Urothelium cell line (cell line): ENCODE measurements at regions not wholly inside any gene's neighbourhood (a gene's known extent, or its start where the extent isn't known, plus 50 kb on each side); places are given as distances from the start of the nearest gene placed in this dataset.
A peak's percentile ranks its signal among the peaks of the same experiment; 100 is the strongest.

Experiments used
- DNase-seq: peaks from one replicate; pipeline ENCODE4 v3.0.0; 2011; ENCODE audit warnings: low spot score, mixed read lengths
- FAIRE-seq: peaks from 2 replicates; lab custom pipeline; 2011; peaks lifted over from hg19 to GRCh38; lab: Jason Lieb, UNC

DNA sequence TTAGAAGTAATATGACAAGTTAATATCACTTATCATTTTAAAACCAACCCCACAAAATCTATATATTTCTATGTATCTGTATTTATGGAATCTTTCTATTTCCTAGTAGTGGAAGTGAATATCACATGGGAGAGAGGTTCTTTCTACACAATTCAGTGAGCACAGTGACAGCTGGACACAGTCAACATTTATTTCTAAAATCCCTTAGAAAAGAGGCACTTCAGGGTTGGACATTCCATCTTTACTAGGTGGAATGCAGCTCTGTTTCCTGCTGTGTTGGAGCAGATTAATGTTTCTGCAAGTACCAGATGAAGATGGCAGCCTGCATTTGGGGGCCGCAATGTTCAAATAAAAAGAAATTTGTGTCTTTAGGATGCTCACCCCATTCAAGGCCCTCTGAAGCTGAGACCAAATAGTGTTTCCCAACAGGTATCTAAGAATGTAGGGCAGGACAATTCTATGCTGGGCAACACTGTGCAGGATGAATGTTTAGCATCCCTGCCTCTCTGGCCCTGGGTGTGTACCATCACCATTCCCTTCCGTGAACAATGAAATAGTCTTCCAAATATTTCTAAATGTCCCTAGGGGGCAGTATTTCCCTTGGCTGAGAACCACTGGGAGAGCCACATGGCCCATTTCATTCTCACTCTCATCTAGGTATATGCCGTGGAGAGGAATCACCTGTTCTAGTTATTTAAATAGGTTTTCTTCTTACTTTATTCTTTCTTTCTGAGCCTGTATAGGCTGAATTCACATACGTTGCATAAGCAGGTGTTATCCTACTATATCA lies 394.8 kb downstream of the PRDM2 start:
- DNase-seq, result peak; percentile 36
- FAIRE-seq, result no peak

DNA sequence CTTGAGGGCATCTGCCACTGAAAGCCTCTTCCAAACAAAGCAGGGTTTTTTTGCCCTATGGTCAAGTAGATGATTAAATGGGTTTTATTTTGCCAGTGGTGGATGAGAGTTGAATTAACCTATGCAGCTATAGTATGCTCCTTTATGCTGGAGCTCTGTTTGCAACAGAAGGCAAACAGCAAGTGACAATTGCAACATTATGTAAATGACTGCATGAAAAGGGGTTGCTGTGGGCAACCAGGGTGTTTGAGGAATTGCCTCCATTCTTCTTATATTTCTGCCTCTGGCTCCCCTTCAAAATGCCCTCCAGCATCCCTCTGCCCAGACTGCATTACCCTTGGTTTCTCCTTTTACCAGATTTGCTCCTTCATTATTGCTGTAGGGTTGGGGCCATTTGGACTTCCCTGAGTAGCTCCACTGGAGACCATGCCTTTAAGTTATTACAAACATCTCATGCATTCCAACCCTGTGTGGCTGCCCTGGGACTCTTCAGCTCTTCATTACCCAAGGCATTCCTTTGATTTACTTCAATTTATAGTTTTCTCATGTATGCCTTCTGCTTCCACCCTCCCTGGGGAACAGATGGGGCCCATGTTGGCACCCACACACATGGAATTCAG lies 398.4 kb downstream of the PRDM2 start:
- no peak for FAIRE-seq
- no peak for DNase-seq

DNA sequence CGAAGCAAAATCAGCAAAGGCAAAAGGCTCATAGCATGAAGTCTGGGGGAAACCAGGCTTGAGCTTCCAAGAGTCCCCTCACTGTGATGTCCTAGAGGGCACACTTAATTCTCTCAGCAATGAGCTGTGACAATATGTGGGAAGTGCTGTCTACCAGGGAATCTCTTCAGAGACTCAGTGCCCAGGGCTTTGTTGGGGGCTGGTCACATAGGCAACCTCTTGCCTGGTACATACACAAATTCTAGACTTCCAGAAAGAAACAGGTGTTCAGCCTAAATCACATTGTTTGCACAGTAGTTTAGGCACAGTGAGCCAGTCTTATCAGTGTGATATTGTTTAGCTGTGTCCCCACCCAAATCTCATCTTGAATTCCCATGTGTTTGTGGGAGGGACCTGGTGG lies 400.5 kb downstream of the PRDM2 start:
- FAIRE-seq, result no peak
- no peak for DNase-seq

DNA sequence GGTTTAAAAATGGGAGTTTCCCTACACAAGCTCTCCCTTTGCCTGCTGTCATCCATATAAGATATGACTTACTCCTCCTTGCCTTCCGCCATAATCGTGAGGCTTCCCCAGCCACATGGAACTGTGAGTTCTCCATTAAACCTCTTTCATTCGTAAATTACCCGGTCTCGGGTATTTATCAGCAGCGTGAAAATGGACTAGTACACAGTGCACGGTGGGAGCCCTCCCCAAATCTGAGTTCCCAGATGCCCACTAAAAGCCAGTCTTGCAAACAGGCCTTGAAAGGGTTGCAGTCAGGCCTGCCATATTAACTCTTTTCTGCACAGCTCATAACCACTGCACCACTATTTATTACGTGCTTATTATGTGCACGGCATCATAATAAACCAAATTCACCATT lies 400.9 kb downstream of the PRDM2 start:
- no peak for FAIRE-seq

DNA sequence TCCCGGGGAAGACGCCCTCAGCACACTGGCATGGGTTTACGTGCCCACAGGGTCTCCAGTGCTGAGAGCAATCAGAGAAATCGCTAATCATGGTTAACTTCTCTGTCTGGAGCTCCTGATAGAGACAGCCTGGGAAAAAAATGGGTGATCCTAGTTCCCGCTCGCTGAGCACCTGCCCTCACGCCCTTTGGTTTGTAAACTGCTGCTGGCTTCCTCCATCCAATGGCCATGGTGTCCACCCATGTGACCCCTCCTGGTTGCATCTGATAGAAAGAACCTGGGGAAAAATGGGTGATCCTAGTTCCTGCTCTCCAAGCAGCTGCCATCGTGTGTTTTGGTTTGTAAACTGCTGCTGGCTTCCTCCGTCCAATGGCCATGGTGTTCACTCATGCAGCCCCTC lies 402.2 kb downstream of the PRDM2 start:
- no peak for FAIRE-seq
- DNase-seq, result no peak

More for the DNA sequence above, 400.9 kb downstream of the PRDM2 start:
- no peak for DNase-seq

DNA sequence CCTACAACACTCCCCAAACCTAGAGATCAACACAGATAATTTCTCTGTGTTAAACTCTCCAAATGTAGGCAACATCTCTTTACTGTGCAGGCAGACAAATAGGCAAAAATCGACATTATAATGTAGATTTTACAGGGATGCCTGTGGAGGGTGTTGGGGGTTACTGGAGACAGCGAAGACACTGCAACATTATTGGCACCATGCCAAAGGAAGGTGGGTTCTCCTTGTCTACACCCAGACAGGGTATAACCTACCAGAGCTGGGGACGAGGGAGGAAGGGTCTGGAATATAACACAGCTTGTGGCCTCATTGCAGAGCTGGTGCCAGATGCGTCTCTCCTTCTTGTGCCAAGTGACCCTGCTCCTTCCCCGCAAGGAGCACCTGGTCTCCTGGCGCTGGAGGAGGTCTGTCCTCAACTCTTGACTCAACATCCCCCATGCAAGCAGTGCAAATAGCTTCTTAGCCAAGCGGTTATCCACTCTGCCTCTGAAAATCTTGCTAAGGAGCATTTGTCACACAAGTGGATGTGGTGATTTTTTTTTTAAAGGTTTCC lies 404.0 kb downstream of the PRDM2 start:
- FAIRE-seq (no peak), DNase-seq (no peak)

DNA sequence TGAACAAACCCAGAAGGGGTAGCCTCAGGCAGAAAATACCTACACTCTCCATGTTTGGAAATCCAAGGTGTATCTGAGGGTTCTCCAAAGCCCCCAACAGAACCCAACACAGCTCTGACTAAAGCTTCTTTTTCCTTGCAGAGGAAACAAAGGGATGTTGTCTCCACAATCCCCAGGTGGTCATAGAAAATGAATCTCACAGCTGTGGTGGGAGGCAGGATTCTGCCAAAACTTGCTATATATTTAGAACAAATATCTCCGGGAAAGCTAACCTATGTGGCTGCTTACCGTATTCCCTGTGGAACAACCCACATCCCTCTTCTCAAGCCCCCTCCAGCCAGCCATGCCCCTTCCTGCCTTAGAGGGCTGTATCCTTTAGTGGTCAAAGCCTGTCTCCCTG lies 406.1 kb downstream of the PRDM2 start:
- FAIRE-seq (no peak), DNase-seq (no peak)

DNA sequence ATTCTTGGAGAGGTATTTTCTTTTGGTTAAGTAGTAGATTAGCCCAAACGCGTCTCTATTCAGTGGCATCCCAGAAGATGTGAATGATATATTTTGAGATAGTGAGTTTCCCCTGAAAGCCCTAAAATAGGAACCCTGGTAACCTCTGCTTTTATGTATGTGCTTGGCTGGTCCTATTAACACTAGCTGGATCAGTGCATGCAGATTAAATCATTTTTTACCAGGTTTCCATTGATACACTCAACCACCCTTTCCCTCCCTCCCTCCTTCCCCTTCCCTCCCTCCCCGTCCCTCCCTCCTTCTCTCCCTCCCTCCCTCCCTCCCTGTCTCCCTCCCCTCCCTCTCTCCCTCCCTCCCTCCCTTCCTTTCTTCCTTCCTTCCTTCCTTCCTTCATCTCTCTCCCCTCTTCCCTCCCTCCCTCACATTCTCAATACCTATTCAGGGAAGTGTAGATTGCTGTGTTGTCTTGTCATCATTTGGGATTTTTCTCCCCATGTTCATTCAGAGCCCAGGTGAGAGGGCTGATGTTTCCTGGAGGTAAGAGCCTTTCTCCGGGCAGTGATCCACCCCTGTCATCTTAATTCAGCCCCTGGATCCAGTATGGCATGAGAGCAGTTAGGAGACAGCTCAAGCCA lies 406.8 kb downstream of the PRDM2 start:
- FAIRE-seq, result no peak

DNA sequence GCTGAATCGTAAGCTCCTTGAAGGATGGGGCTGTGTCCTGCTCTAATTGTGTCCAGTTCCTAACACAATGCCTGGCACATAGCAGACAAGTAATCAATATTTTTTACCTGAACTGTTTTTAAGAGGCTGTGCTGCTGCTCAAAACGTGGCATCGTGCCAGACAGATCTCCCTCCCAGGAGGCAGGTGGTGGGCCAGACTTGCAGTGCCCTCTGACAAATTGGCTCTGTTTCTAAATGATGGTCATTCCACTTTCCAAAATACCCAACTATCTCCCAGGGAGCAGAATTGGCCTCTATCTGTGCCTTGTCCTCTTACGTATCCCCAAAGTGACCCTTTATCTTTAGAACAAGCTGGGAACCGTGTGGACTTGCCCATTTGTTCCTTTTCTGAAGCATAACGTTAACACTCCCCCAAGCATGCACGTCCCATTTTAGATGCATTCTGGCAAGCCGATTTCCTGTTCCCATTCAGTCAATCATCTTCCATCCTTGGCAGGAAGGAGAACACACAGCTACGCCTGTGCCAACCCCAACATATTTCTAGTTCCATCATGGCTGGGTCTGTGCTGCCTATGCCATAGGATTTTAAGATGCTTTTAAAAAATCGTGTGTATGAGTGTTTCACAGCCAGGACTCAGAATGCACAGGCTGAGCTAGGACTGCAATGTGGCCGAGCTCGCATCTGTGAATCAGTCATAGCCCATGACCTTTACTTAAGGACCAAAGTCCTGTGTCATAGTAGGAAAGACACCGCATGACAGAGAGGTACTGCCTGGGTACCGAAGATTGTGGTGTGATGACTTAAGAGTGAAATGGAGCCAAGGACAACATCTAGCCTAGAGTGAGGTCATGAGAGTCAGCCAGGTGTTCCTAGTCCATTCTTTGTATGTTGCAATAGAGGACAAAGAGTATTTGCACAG lies 408.6 kb downstream of the PRDM2 start:
- no peak for FAIRE-seq
- DNase-seq, result peak; percentile 47

More for the DNA sequence above, 406.8 kb downstream of the PRDM2 start:
- no peak for DNase-seq

DNA sequence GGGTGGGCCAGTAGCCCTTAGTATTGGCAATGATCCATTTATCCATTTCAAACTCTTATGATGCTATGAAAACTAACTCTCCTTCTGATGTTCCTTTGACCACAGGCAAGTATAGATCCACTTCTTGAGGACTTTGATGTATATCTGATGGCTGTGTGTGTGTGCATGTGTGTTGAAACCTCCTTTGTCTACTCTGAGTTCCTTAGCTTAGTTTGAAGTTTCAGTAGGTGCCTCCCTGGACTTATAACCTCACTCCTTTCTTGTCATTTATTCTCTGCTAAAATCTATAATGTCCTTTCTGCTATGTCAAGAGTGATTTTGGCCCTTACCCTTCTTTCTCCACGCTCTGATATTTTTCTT lies 409.3 kb downstream of the PRDM2 start:
- FAIRE-seq (peak; percentile 66), DNase-seq (no peak)

DNA sequence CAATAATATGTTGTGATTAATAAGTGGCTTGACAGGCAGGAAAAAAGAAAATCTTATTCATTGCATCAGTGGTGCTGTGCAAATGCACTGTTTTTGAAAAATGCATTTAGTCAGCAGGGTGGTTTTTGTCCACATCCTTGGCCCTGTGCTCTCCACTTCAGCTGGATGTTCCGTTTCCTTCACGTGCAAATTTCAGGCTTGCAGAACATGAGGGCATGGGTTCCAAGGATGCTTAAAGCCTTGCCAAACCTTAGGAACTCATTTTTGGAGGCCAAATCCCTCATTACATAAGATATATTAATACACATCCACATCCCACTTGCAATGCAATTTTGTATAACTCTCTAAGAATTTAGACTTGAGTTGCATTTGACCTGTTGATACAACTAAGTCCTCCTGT lies 410.1 kb downstream of the PRDM2 start:
- DNase-seq (no peak), FAIRE-seq (no peak)

DNA sequence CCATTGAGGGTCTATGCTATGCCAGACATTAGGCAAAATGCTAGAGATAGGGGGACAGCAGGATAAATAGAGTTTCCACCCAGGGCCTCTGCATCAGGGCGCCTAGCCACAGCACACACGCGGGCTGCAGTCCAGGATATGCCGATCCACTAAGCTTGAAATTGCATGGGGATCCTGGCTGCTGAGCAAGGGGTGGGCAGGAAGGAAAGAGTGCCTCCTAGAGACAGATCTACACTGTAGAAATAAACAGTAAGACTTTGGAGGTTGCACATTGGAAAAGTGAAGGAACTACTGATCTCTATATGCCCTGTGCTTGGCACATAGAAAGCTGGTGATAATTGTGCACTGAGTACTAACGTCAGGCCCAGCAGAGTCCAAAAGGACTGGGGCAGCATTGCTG lies 411.1 kb downstream of the PRDM2 start:
- FAIRE-seq (no peak), DNase-seq (no peak)

DNA sequence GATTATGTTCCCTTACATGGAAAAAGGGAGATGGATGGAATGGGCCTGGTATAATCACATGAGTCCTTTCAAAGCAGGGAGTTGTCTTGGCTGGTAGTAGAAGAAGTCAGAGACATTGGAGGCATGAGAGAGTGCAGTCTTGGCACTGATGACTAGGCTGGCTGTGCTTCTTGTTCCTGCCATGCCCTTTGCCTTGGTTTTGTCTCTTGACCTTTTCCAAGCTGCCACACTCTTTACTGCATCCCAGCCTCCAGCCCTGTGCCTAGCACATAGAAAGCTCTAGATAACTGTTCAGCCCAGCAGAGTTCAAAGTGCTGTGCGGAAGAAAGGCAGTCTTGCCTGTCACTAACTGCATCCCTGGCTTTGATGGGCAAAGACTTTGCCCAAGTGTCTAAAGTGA lies 412.6 kb downstream of the PRDM2 start:
- no peak for DNase-seq
- FAIRE-seq, result no peak

DNA sequence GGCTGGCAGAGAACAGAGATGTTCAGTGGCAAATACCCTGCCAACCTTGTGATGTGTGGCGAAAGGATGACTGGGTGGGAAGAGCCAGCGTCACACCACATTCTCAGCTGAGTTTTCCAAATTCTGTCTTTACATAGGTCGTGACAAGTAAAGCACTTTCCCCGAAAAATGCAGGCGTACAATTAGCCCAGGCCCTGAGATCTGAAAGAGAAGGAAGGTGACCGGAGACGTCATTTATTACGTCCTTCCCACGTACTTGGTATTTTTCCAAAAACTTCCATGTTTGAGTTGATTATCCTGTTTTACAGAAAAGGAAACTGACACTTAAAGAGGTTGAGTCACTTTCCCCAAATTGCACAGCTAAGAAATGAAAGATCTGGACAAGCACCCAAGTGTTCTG lies 413.3 kb downstream of the PRDM2 start:
- DNase-seq, result no peak
- FAIRE-seq, result no peak

DNA sequence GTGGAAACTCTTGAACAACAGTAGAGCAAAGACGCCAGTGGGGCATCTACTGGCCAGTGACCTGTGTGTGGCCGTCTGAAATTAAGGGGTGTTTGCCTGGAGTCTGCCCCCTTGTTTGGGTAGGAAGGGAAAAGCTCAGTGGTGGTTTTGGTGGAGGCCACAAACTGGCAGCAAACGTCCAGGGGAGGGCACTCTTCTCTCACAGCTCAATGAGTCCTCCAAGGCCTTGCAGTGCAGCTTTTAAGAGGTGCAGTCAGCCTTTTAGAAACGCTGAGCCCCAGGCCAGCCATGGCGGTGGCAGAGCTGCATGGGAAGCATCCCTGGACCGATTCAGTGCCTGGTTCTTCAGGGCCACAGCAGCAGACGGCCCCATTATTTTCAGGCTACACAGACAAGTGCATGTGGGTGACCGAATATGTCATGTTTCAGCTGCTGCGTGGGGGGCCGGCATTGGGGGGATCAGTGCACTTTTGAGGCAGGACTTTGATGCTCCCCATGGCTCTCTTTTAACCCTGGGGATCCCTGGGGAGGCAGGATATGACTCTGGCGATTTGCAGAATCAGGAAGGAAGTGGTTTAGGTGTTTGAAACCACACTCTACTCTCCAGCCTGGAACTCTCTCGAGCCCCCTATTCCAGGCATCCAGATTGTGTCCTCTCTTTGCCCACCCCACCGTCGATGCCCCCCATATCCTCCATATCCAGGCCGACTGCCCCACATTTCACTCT lies 414.0 kb downstream of the PRDM2 start:
- no peak for FAIRE-seq
- DNase-seq, result peak; percentile 48

DNA sequence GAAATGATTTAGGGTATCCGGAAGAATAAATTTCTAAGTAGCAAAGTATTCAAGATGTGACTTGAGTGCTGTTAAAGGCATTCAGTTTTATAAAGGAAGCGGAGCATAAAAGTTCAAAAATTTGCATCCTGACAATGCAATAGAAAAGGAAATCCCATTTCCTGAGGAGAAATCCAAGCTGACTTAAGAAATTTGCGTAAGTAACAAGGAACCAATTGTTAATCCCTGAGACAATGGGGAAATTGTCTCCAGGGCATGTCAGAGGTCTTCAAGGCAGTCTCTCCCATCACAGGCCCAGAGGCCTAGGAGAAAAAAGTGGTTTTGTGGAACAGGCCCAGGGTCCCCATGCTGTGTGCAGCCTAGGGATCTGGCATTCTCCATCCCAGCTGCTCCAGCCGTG lies 416.0 kb downstream of the PRDM2 start:
- FAIRE-seq, result no peak
- DNase-seq, result no peak

DNA sequence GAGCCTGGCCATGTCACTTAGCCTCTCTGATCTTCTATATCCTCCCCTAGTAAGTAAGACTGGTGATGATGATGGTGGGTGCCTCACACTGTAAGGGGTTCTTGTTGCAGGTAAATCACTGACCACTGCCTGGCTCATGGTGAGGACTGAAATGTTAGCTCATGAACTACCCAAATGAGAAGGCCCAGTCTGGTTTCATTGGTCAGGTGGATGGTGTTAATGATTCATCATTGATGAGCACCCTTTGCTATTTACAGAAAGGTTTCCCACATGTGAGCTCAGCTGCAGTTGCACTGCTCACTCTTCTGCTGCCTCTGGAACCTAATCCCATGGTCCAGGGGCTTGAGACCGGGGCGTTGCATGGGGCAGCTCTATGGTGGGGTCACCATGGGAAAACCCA lies 417.7 kb downstream of the PRDM2 start:
- DNase-seq (no peak), FAIRE-seq (no peak)

DNA sequence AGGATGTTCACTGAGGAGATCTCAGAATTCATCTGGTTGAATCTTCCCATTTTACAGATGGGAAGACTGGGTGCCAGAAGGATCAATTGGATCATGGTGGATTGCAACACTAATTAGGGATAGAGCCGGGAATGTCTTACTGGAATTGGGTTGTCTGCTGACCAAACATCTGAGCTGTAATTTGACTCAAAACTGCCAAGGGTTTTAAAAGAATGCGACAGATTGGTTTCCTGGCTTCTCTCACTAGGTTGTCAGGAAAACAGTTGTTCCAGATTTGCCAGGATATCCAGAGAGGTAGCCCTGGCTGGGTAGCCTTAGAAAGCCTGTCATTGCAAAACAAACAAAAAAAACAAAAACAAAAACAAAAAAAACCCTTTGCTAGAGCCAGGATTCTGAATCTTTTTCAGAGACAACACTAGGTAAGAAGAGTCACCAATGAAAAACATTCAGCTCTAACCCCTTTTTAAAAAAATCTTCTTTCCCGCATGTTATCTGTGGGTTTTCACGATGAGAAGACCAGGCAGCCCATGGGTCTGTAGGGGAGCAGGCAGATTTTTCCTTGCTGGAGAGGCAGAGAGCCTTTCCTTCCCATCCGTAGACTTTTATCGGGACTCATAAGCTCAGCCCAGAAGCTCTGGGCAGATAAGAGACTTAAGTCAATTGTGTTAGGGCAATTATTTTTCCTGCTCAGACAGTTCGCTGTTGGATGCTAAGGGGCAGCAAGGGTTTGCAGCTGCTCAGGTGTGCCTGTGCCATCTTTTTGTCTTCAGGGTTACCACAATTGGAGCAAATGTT lies 418.9 kb downstream of the PRDM2 start:
- no peak for DNase-seq
- FAIRE-seq, result no peak

DNA sequence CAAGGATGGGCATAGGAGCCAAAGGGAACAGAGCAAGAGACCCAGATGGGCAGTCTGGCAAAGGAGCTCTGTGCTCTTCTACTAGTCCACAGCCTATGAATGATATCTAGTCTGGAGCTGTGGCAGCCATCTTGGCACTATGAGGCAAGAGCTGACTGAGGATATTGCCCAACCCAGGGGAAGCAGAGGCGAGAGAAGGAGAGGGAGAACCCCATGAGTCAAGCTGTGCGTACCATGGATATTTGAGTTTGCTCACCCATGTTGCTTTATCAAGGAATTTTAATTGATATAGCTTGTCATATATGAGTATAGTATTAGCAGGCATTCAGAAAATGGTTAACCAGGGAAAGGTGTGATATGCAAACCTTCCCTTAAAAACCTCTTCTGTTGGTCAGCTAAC lies 420.9 kb downstream of the PRDM2 start:
- FAIRE-seq (no peak), DNase-seq (no peak)
